PC-9 (cell line): ENCODE measurements at regions not wholly inside any gene's neighbourhood (a gene's known extent, or its start where the extent isn't known, plus 50 kb on each side); places are given as distances from the start of the nearest gene placed in this dataset.

Experiments
- EZH2 ChIP-seq: fragments of 200-600 bp; sonication (generic); IDR thresholded peaks from 2 replicates; pipeline ENCODE4 v1.8.0; 2017; ENCODE audit warnings: antibody characterized with exemption, low read depth
- TF ChIP-seq, protein P1 (sequence below): fragments of 200-600 bp; sonication (generic); conservative IDR thresholded peaks from 2 replicates; pipeline ENCODE4 v1.6.1; 2017; ENCODE audit warnings: mixed run types, antibody characterized with exemption, mild to moderate bottlenecking, moderate library complexity

GRCh38 chrX:99242001-99242400, 1168.1 kb downstream of the PCDH19 start:
- TF ChIP-seq, protein P1, sequence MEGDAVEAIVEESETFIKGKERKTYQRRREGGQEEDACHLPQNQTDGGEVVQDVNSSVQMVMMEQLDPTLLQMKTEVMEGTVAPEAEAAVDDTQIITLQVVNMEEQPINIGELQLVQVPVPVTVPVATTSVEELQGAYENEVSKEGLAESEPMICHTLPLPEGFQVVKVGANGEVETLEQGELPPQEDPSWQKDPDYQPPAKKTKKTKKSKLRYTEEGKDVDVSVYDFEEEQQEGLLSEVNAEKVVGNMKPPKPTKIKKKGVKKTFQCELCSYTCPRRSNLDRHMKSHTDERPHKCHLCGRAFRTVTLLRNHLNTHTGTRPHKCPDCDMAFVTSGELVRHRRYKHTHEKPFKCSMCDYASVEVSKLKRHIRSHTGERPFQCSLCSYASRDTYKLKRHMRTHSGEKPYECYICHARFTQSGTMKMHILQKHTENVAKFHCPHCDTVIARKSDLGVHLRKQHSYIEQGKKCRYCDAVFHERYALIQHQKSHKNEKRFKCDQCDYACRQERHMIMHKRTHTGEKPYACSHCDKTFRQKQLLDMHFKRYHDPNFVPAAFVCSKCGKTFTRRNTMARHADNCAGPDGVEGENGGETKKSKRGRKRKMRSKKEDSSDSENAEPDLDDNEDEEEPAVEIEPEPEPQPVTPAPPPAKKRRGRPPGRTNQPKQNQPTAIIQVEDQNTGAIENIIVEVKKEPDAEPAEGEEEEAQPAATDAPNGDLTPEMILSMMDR: no peak
- TF ChIP-seq EZH2: no peak
